OCI-LY7 (cell line): ENCODE measurements at regions not wholly inside any gene's neighbourhood (a gene's known extent, or its start where the extent isn't known, plus 50 kb on each side); places are given as distances from the start of the nearest gene placed in this dataset.

Experiments
- EZH2phosphoT487 ChIP-seq: fragments of 200-600 bp; sonication (generic); IDR thresholded peaks from 2 replicates; pipeline ENCODE4 v1.6.1; 2018; ENCODE audit warnings: low read depth, borderline replicate concordance, mild to moderate bottlenecking, mixed run types, antibody characterized with exemption, low read length, moderate library complexity, mixed read lengths
- TF ChIP-seq, protein P1 (sequence below): fragments of 200-600 bp; sonication (generic); conservative IDR thresholded peaks from 2 replicates; pipeline ENCODE4 v1.5.1; 2014; ENCODE audit warnings: mild to moderate bottlenecking, antibody characterized with exemption, low read length, moderate library complexity, mixed read lengths

DNA sequence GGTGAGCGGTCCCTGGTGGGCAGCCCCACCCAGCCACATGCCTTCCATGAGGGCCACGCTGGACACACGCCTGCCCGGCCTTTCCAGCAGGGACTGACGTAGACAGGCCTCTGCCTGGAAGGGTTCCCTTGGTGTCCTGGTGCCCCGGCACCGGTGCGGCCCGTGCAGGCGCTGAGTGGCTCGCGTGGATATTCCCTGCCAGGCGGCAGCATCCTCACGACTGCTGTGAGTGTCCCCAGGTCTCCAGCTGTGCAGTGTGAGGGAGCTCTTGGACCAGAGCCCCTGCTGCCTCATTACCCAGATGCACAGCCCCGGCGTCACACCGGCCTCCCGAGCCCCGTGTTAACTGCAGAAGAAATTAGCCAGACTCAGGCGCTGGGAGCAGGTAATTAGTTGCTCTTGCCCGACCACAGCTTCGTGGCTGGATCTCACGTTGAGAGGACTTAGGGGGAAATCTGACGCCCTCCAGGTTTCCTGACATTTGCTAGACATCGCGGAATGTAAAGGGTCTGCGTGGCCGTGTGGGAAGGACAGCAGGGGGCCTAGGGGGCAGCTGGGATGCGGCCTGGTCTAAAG lies 1196.3 kb downstream of the BRD1 start:
- TF ChIP-seq, protein P1, sequence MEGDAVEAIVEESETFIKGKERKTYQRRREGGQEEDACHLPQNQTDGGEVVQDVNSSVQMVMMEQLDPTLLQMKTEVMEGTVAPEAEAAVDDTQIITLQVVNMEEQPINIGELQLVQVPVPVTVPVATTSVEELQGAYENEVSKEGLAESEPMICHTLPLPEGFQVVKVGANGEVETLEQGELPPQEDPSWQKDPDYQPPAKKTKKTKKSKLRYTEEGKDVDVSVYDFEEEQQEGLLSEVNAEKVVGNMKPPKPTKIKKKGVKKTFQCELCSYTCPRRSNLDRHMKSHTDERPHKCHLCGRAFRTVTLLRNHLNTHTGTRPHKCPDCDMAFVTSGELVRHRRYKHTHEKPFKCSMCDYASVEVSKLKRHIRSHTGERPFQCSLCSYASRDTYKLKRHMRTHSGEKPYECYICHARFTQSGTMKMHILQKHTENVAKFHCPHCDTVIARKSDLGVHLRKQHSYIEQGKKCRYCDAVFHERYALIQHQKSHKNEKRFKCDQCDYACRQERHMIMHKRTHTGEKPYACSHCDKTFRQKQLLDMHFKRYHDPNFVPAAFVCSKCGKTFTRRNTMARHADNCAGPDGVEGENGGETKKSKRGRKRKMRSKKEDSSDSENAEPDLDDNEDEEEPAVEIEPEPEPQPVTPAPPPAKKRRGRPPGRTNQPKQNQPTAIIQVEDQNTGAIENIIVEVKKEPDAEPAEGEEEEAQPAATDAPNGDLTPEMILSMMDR = no peak
- TF ChIP-seq EZH2phosphoT487 = no peak
